ENCODE measurements at regions not wholly inside any gene's neighbourhood (a gene's known extent, or its start where the extent isn't known, plus 50 kb on each side); places are given as distances from the start of the nearest gene placed in this dataset.

GRCh38 chr11:92500453-92500852 is 275.8 kb downstream of the FAT3 start:
- no peak for TF ChIP-seq EHMT2 (IDR thresholded peaks at IDR 0.05; ENCODE audit: low read depth)
- TF ChIP-seq ESRRA (IDR thresholded peaks at IDR 0.05; ENCODE audit: borderline replicate concordance, low read length), result no peak
- TF ChIP-seq POLR2A (IDR thresholded peaks at IDR 0.05; ENCODE audit: low read length), result no peak
- TF ChIP-seq, protein P1, sequence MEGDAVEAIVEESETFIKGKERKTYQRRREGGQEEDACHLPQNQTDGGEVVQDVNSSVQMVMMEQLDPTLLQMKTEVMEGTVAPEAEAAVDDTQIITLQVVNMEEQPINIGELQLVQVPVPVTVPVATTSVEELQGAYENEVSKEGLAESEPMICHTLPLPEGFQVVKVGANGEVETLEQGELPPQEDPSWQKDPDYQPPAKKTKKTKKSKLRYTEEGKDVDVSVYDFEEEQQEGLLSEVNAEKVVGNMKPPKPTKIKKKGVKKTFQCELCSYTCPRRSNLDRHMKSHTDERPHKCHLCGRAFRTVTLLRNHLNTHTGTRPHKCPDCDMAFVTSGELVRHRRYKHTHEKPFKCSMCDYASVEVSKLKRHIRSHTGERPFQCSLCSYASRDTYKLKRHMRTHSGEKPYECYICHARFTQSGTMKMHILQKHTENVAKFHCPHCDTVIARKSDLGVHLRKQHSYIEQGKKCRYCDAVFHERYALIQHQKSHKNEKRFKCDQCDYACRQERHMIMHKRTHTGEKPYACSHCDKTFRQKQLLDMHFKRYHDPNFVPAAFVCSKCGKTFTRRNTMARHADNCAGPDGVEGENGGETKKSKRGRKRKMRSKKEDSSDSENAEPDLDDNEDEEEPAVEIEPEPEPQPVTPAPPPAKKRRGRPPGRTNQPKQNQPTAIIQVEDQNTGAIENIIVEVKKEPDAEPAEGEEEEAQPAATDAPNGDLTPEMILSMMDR (IDR thresholded peaks at IDR 0.05), result no peak
- no peak for TF ChIP-seq CEBPB (IDR thresholded peaks at IDR 0.05)
- no peak for TF ChIP-seq RFX5 (IDR thresholded peaks at IDR 0.05)
- no peak for TF ChIP-seq EP300 (IDR thresholded peaks at IDR 0.05)
- TF ChIP-seq HOXA7 (CRISPR knock-in tag; IDR thresholded peaks at IDR 0.05), result no peak
- TF ChIP-seq FOSL2 (IDR thresholded peaks at IDR 0.05), result no peak
- no peak for TF ChIP-seq FOSL2 (CRISPR knock-in tag; IDR thresholded peaks at IDR 0.05)
- TF ChIP-seq FOSB (CRISPR knock-in tag; IDR thresholded peaks at IDR 0.05), result no peak
- TF ChIP-seq, protein P2, sequence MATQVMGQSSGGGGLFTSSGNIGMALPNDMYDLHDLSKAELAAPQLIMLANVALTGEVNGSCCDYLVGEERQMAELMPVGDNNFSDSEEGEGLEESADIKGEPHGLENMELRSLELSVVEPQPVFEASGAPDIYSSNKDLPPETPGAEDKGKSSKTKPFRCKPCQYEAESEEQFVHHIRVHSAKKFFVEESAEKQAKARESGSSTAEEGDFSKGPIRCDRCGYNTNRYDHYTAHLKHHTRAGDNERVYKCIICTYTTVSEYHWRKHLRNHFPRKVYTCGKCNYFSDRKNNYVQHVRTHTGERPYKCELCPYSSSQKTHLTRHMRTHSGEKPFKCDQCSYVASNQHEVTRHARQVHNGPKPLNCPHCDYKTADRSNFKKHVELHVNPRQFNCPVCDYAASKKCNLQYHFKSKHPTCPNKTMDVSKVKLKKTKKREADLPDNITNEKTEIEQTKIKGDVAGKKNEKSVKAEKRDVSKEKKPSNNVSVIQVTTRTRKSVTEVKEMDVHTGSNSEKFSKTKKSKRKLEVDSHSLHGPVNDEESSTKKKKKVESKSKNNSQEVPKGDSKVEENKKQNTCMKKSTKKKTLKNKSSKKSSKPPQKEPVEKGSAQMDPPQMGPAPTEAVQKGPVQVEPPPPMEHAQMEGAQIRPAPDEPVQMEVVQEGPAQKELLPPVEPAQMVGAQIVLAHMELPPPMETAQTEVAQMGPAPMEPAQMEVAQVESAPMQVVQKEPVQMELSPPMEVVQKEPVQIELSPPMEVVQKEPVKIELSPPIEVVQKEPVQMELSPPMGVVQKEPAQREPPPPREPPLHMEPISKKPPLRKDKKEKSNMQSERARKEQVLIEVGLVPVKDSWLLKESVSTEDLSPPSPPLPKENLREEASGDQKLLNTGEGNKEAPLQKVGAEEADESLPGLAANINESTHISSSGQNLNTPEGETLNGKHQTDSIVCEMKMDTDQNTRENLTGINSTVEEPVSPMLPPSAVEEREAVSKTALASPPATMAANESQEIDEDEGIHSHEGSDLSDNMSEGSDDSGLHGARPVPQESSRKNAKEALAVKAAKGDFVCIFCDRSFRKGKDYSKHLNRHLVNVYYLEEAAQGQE (IDR thresholded peaks at IDR 0.05), result no peak
